Activated naive CD8-positive, alpha-beta T cell (primary cell): ENCODE measurements at regions not wholly inside any gene's neighbourhood (a gene's known extent, or its start where the extent isn't known, plus 50 kb on each side); places are given as distances from the start of the nearest gene placed in this dataset.

Source experiments
- H3K27ac Mint-ChIP-seq: one replicate; pipeline ENCODE4 v1.8.0; 2021; ENCODE audit warnings: mixed read lengths
- H3K27me3 Mint-ChIP-seq: one replicate; pipeline ENCODE4 v1.8.0; 2021; ENCODE audit warnings: mixed read lengths
- H3K36me3 Mint-ChIP-seq: one replicate; pipeline ENCODE4 v1.8.0; 2021; ENCODE audit warnings: mixed read lengths
- H3K4me1 Mint-ChIP-seq: one replicate; pipeline ENCODE4 v1.8.0; 2021; ENCODE audit warnings: low read depth, mixed read lengths
- H3K4me3 Mint-ChIP-seq: one replicate; pipeline ENCODE4 v1.8.0; 2021; ENCODE audit warnings: mild to moderate bottlenecking, mixed read lengths
- H3K9me3 Mint-ChIP-seq: one replicate; pipeline ENCODE4 v1.8.0; 2021; ENCODE audit warnings: low read depth, mixed read lengths

DNA sequence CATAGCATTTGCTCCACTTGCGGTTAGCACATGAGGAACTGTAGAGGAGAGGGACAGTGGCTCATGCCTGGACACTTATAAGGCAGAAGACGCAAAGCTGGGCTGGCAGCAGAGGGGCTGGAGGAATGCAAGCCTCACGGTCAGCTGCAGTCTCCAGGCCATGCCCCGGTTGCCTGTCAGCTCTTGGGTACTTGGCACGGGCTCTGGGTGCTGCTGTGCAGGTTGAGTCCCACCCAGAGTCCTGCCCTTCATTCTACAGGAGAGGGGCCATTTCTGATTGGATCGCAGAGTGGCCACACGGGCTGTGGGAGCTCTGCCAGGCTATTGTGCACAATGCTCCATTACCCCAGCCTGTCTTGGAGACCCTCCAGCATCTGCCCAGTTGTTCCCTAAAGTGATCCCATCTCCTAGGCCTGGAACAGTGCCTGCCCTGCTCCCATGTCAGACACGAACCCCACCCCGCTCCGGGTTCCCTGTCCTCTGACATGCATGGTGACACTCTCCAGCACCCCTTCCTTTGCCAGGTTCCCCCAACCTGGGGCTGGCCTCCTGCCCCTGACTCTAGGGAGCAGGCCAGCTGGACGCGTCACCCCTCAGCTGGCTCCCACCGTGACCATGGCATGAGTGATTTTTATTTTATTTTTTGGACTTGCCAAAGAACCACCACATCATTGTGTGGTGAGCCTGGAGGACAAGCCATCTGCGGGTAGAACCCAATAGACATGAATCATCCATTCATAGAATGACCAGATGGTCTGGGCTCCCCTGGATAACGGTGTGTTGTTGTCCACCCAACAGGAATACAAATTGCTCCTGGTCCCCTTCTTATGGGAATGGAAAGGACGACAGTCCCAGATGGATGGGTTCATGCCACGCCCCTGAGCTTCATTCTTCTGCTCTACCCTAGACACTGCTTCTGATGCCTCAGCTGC is 51.0 kb upstream of the KLF13 start:
- Mint-ChIP-seq H3K4me1 (peaks cover 14% of the 10 kb centered on the region), H3K27ac (no peak overlapping the region), H3K4me3 (no peak overlapping the region), H3K9me3 (no peaks in the 10 kb centered on the region), H3K27me3 (no peaks in the 10 kb centered on the region), H3K36me3 (no peaks in the 10 kb centered on the region)

GRCh38 chr15:31276596-31277298 is 49.9 kb upstream of the KLF13 start:
- Mint-ChIP-seq H3K9me3 (no peaks in the 10 kb centered on the region), H3K27me3 (no peaks in the 10 kb centered on the region), H3K4me3 (no peak overlapping the region), H3K27ac (no peak overlapping the region), H3K36me3 (no peaks in the 10 kb centered on the region), H3K4me1 (peaks cover 14% of the 10 kb centered on the region)
